ENCODE measurements at regions not wholly inside any gene's neighbourhood (a gene's known extent, or its start where the extent isn't known, plus 50 kb on each side); places are given as distances from the start of the nearest gene placed in this dataset.
A peak's percentile ranks its signal among the peaks of the same experiment; 100 is the strongest.

DNA sequence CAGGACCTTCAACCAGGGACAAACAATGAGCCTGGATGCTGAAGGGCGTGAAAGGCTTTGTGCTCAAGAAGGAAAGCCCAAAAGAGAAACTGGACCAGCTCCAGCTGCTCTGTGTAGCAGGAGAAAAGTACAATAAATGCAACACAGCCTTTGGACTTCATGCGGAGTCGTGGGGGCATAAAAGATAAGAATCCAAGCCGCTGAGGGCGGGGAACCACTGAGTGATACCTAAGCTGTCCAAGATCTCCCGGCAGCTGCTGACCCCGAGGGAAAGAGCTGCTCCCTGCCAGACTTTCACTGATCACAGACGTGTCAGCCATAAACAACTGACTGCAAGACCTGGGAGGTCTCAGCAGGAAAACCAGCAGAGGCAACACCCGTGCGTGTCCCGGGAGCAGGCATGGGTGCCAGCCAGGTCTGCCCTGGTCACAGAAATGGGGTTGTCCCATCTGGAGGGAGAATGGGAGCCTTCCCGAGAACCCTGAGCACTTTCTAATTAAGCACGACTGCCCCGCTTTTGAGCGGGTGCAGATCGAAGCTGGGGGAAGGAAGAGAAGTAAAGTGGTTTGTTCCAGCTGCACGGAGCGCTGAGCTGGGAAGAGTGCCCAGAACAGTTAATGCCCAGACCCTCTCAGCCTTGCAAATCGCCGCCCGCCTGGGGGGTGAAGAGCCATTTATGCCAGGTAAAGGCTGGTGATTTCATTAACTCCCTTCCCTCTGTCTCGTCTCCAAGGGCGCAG lies 68.3 kb upstream of the TARDBP start:
- Histone ChIP-seq H3K4me1 (peaks cover 7 to 33% (median 15%) of the 10 kb centered on the region in 3 donors), H3K27ac (peak overlapping the region in 3 of 4 donors; percentile 18 to 44 (median 40)), H3K27me3 (peaks cover 0 to 19% (median 0%) of the 10 kb centered on the region in 4 donors), H3K4me3 (peak overlapping the region; percentile 13 to 59 (median 38)), H3K9me3 (no peaks in the 10 kb centered on the region), H3K36me3 (no peaks in the 10 kb centered on the region)
- WGBS, 2 donors = 2 to 6% methylated on average over 17 to 19 of the region's 23 CpGs
- no peak for TF ChIP-seq POLR2A (IDR thresholded peaks at IDR 0.05)
- TF ChIP-seq, protein P1, sequence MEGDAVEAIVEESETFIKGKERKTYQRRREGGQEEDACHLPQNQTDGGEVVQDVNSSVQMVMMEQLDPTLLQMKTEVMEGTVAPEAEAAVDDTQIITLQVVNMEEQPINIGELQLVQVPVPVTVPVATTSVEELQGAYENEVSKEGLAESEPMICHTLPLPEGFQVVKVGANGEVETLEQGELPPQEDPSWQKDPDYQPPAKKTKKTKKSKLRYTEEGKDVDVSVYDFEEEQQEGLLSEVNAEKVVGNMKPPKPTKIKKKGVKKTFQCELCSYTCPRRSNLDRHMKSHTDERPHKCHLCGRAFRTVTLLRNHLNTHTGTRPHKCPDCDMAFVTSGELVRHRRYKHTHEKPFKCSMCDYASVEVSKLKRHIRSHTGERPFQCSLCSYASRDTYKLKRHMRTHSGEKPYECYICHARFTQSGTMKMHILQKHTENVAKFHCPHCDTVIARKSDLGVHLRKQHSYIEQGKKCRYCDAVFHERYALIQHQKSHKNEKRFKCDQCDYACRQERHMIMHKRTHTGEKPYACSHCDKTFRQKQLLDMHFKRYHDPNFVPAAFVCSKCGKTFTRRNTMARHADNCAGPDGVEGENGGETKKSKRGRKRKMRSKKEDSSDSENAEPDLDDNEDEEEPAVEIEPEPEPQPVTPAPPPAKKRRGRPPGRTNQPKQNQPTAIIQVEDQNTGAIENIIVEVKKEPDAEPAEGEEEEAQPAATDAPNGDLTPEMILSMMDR (IDR thresholded peaks at IDR 0.05) = no peak
- intact Hi-C loops (cut with DNase I) = no loop called here
- no peak for DNase-seq

DNA sequence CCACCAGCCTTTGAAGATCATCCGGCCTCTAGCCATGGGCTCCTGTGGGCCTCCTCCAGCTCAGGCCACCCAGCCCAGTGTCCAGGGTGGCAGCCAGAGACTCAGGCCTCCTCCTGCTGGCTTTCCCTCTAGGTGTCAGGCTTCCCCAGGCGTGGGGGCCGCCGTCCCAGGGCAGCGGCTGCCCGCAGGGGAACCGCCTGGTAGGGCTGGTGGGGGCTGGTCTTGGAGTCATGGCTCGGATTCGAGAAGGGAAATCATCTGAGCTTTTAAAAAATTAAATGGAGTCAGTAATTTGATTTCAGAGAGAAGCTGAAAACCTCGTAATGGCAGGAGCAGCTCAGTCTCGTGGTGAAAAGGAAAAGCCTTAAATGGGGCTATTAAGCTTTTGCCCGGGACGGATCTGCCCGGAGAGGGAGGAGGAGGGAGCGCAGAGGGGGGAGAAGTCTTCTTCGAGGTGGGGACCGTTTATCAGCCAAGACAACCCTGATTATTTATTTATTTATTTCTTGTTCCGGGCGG lies 66.4 kb upstream of the TARDBP start:
- no peak overlapping the region for H3K27ac ChIP-seq
- H3K36me3 ChIP-seq = no peaks in the 10 kb centered on the region
- H3K4me1 ChIP-seq = peaks cover 7 to 33% (median 15%) of the 10 kb centered on the region in 3 donors
- no peak for DNase-seq
- no peak for TF ChIP-seq POLR2A (IDR thresholded peaks at IDR 0.05)
- TF ChIP-seq, protein P1 (IDR thresholded peaks at IDR 0.05) = no peak
- no peak overlapping the region for H3K4me3 ChIP-seq
- intact Hi-C loops (cut with DNase I) = no loop called here
- peaks cover 0 to 19% (median 0%) of the 10 kb centered on the region in 4 donors for H3K27me3 ChIP-seq
- H3K9me3 ChIP-seq = no peaks in the 10 kb centered on the region
- 73 to 79% methylated on average over 10 to 11 of the region's 19 CpGs for WGBS, 2 donors

DNA sequence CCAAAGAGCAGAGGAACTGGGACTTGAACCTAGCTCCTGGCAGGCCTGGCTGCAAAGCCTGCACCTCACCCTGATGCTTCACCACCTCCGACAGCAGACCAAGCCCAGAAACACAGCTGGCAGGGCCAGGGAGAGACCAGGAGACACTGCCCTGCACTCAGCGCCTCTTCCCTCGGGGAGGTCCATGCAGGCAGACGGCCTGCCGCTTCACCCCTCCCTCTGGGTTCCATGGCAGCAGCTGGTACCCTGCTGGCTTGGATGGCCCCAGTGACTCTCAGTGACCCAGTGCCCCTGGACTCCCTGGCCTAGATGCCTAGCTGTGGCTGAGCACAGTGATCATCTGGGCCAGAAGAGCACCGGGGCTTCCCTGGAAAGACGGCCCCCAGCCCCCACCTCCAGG lies 65.3 kb upstream of the TARDBP start:
- peaks cover 0 to 12% (median 0%) of the 10 kb centered on the region in 4 donors for H3K27me3 ChIP-seq
- no peak overlapping the region for H3K4me3 ChIP-seq
- no peak for DNase-seq
- TF ChIP-seq, protein P1 (IDR thresholded peaks at IDR 0.05) = no peak
- H3K4me1 ChIP-seq = peaks cover 7 to 26% (median 9%) of the 10 kb centered on the region in 3 donors
- H3K27ac ChIP-seq = no peak overlapping the region
- H3K36me3 ChIP-seq = no peaks in the 10 kb centered on the region
- no peaks in the 10 kb centered on the region for H3K9me3 ChIP-seq
- intact Hi-C loops (cut with DNase I) = no loop called here
- WGBS, 2 donors = 93% methylated on average over 4 of the region's 7 CpGs; no CpG with 5 or more reads in 1 of the 2 donors

DNA sequence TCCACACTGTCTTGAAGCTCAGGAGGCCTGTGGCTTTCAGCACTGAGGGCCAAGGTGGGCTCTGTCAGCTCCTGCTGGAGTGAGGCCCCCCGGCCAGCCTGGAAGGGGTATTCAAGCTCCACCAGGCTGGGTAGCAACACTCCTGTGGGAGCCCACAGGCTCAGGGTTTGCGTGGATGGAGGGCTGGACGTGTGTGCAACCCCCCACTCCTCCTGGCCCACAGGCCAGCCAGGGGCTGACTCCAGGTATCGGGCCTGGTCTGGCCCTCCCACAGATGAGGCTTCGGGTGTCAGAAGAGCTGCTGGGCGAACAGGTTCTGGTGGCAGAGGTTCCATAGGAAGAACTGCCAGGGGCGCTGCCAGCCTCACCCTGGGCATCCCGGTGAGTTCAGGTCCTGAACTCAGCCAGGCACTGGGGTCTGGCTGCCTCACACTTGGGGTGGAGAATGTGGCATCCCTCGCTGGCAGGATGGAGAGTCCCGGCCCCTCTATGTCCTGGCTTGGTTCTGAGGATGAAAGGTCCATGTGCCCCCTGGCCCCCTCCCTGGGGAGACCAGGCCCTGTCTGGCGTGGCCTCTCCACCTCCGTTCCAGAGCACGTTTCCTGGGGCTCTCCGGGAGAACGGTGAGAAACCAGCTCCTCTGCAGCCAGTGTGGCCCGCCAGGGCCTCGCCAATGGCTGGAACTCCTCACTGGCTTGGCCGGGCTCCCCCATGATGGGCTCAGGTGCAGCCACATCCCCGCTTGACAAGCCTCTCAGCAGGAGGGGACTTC lies 64.6 kb upstream of the TARDBP start:
- H3K27ac ChIP-seq = no peak overlapping the region
- no peak for DNase-seq
- H3K9me3 ChIP-seq = no peaks in the 10 kb centered on the region
- H3K4me1 ChIP-seq = peaks cover 7 to 20% (median 9%) of the 10 kb centered on the region in 3 donors
- H3K27me3 ChIP-seq = peaks cover 0 to 6% (median 0%) of the 10 kb centered on the region in 4 donors
- intact Hi-C loops (cut with DNase I) = no loop called here
- WGBS, 2 donors = 88 to 100% methylated on average over 1 to 3 of the region's 19 CpGs
- TF ChIP-seq POLR2A (IDR thresholded peaks at IDR 0.05) = no peak
- H3K4me3 ChIP-seq = no peak overlapping the region
- no peaks in the 10 kb centered on the region for H3K36me3 ChIP-seq

DNA sequence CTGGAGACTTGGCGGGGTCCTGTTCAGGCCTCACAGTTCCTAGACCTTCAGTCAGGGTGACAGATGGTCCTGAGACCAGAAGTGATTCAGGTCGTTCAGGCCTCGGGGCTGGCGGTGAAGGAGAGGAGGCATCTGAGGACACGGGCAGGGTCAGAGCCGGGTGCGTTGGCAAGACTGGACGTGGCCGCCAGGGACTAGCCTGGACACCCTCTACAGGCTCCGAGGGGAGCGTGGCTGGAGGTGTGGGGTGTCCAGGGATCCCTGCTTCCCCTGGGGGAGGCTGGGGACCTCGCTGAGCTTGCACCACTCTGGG lies 64.0 kb upstream of the TARDBP start:
- intact Hi-C loops (cut with DNase I) = no loop called here
- no peak overlapping the region for H3K27ac ChIP-seq
- H3K36me3 ChIP-seq = no peaks in the 10 kb centered on the region
- no peak for DNase-seq
- H3K4me3 ChIP-seq = no peak overlapping the region
- peaks cover 0 to under 1% (median 0%) of the 10 kb centered on the region in 3 donors for H3K9me3 ChIP-seq
- peaks cover 0 to 6% (median 0%) of the 10 kb centered on the region in 4 donors for H3K27me3 ChIP-seq
- WGBS, 2 donors = 69 to 87% methylated on average over 3 to 6 of the region's 12 CpGs
- H3K4me1 ChIP-seq = peaks cover 7 to 15% (median 9%) of the 10 kb centered on the region in 3 donors
- TF ChIP-seq POLR2A (IDR thresholded peaks at IDR 0.05) = no peak
- TF ChIP-seq, protein P1 (IDR thresholded peaks at IDR 0.05) = no peak

Measured in esophagus squamous epithelium (tissue), 5 donors.